Pancreas (tissue), 10 donors: ENCODE measurements at regions not wholly inside any gene's neighbourhood (a gene's known extent, or its start where the extent isn't known, plus 50 kb on each side); places are given as distances from the start of the nearest gene placed in this dataset.

Experiments used
- ATAC-seq, 4 donors: fragments of 200-7000 bp; cut with Tn5 transposase; one replicate each; pipeline versions ENCODE4 v1.8.0 to v1.9.1; 2020; ENCODE audit warnings: mild to moderate bottlenecking in 4 of 4, moderate library complexity in 4 of 4
- DNase-seq, 6 donors: peaks; one replicate each; pipeline ENCODE4 v3.0.0-alpha.2; 2020
- FAIRE-seq: peaks from 2 replicates; lab custom pipeline; 2012; peaks lifted over from hg19 to GRCh38; lab: Jason Lieb, UNC
- H3K27ac ChIP-seq, 4 donors: fragments of 200-600 bp; sonication (generic); 1 replicate in 3 of 4; 2 replicates in 1 of 4; pipeline versions ENCODE4 v1.5.0 to v1.8.0; 2020
- H3K27me3 ChIP-seq, 4 donors: fragments of 200-600 bp; one replicate each; pipeline ENCODE4 v1.8.0; 2021
- H3K36me3 ChIP-seq, 3 donors: fragments of 200-600 bp; sonication (generic) in 1 of 3; one replicate each; pipeline versions ENCODE4 v1.5.0 to v1.8.0; 2020 to 2021
- H3K4me1 ChIP-seq, 3 donors: fragments of 200-600 bp; one replicate each; pipeline ENCODE4 v1.8.0; 2021
- H3K4me3 ChIP-seq, 4 donors: fragments of 200-600 bp; sonication (generic) in 2 of 4; one replicate each; pipeline versions ENCODE4 v1.5.0 to v1.8.0; 2020 to 2021
- H3K9me3 ChIP-seq, 4 donors: fragments of 200-600 bp; one replicate each; pipeline ENCODE4 v1.8.0; 2021
- CTCF ChIP-seq, 4 donors: fragments of 200-600 bp; sonication (generic) in 3 of 4; IDR thresholded peaks; one replicate each; pipeline versions ENCODE4 v1.5.0 to v1.8.0; 2021; ENCODE audit warnings: antibody characterized with exemption in 4 of 4
- WGBS, 2 donors: extraction: QIAGEN DNeasy Blood & Tissue Kit; methylation state at CpG; one replicate each; pipeline ENCODE4 v1.1.7; 2013; 5-methylcytosine and 5-hydroxymethylcytosine counted together
- intact Hi-C, 3 donors: fragments of 100-400 bp; cut with DNase I; formaldehyde crosslinking; loops; one replicate each; pipeline versions ENCODE4 v1.11.1 to v1.14.2; 2022
- donor health status: healthy with polysubstance abuse.
- donor health status: DM: no; HTN: no; CAD: no; lungs with moderate emphysema.
- donor health status: DM: no; HTN: no; CAD: no.
- donor health status: control.
- donor health status: control.
- donor health status: Bipolar disorder and iron deficiency.
- donor health status: DM: yes; HTN: yes; CAD: no.
- donor health status: DM: no; HTN: no; CAD: no.
- donor health status: DM: no; HTN: no; CAD: no.
- donor health status: DM: yes; HTN: yes; CAD: no.

GRCh38 chr5:147148715-147149114 lies 86.1 kb upstream of the STK32A start:
- ATAC-seq (no peak), FAIRE-seq (no peak), DNase-seq (no peak)
- Histone ChIP-seq H3K27me3 (no peaks in the 10 kb centered on the region), H3K4me3 (no peak overlapping the region), H3K36me3 (no peaks in the 10 kb centered on the region), H3K4me1 (no peaks in the 10 kb centered on the region), H3K27ac (no peak overlapping the region), H3K9me3 (no peaks in the 10 kb centered on the region)
- intact Hi-C loops = no loop called here
- 66 to 69% methylated on average over 1 of the region's 1 CpG for WGBS, 2 donors
- TF ChIP-seq CTCF (IDR thresholded peaks at IDR 0.05) = no peak

- no peaks in the 10 kb centered on the region for H3K9me3 ChIP-seq
- FAIRE-seq = no peak
- DNase-seq = no peak
- H3K4me1 ChIP-seq = no peaks in the 10 kb centered on the region
- H3K36me3 ChIP-seq = no peaks in the 10 kb centered on the region
- no peak for ATAC-seq
- whole genome bisulfite sequencing, 2 donors = 66 to 81% methylated on average over 1 of the region's 1 CpG
- H3K4me3 ChIP-seq = no peak overlapping the region
- H3K27ac ChIP-seq = no peak overlapping the region
- intact Hi-C loops = no loop called here
- TF ChIP-seq CTCF (IDR thresholded peaks at IDR 0.05) = no peak
- H3K27me3 ChIP-seq = no peaks in the 10 kb centered on the region
Measured at GRCh38 chr5:147152086-147152485, 82.7 kb upstream of the STK32A start.

DNA sequence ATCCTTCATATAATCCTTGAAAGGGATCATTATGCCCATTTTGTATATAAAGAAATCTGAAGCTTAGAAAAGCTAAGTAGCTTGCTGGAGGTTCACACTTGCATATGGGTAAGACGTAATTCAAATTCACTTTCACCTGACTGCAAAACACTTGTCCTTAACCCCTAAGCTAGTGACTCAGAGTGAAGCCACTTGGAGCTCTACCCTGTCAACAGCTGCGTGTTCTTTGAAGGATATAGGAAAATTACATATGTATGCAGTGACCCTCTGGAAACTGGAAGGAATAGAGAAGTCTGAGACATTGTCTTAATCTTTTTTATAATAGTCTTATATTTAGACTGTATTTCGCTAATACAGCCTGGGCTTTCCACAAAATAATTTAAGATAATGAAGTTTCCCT lies 80.0 kb upstream of the STK32A start:
- intact Hi-C loops = no loop called here
- Histone ChIP-seq H3K9me3 (no peaks in the 10 kb centered on the region), H3K36me3 (no peaks in the 10 kb centered on the region), H3K27ac (no peak overlapping the region), H3K4me3 (no peak overlapping the region), H3K27me3 (no peaks in the 10 kb centered on the region), H3K4me1 (no peaks in the 10 kb centered on the region)
- ATAC-seq = no peak
- WGBS, 2 donors = 71 to 83% methylated on average over 3 of the region's 3 CpGs
- no peak for DNase-seq
- TF ChIP-seq CTCF (IDR thresholded peaks at IDR 0.05) = no peak
- no peak for FAIRE-seq

DNA sequence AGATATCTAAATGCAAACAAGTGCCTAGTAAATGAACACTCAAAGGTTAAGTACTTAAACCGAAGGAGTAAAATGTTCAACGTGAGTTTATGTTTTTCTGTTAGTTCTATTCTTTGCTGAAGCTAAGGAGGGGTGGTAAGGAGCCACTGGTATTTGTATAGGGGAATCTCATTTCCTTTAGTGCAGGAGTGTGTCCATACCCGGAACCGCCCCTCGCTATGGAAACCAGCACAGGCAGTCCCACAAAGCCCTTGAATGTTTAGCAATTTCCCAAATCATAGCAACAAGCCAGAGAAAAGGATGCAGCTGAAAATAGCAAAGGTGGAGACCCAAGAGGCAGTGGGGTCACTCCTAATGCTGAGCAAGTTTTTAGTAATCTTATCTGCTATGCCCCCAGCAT lies 78.8 kb upstream of the STK32A start:
- Histone ChIP-seq H3K36me3 (no peaks in the 10 kb centered on the region), H3K27me3 (no peaks in the 10 kb centered on the region), H3K4me3 (no peak overlapping the region), H3K27ac (no peak overlapping the region), H3K4me1 (no peaks in the 10 kb centered on the region), H3K9me3 (no peaks in the 10 kb centered on the region)
- 65 to 68% methylated on average over 5 of the region's 5 CpGs for WGBS, 2 donors
- intact Hi-C loops = no loop called here
- no peak for DNase-seq
- ATAC-seq = no peak
- TF ChIP-seq CTCF (IDR thresholded peaks at IDR 0.05) = no peak
- no peak for FAIRE-seq

- FAIRE-seq (no peak), DNase-seq (no peak), ATAC-seq (no peak)
- 37 to 46% methylated on average over 3 of the region's 3 CpGs for WGBS, 2 donors
- no peak for TF ChIP-seq CTCF (IDR thresholded peaks at IDR 0.05)
- Histone ChIP-seq H3K36me3 (no peaks in the 10 kb centered on the region), H3K4me3 (no peak overlapping the region), H3K9me3 (no peaks in the 10 kb centered on the region), H3K27me3 (no peaks in the 10 kb centered on the region), H3K27ac (no peak overlapping the region), H3K4me1 (no peaks in the 10 kb centered on the region)
- intact Hi-C loops = no loop called here
Measured at GRCh38 chr5:147160902-147161700, 73.7 kb upstream of the STK32A start.
